ENCODE measurements at regions not wholly inside any gene's neighbourhood (a gene's known extent, or its start where the extent isn't known, plus 50 kb on each side); places are given as distances from the start of the nearest gene placed in this dataset.
"Not testable (repeated sequence)": the region's sequence is repeated elsewhere in the genome, so short reads cannot be mapped to it uniquely, and the experiment has no call there.

DNA sequence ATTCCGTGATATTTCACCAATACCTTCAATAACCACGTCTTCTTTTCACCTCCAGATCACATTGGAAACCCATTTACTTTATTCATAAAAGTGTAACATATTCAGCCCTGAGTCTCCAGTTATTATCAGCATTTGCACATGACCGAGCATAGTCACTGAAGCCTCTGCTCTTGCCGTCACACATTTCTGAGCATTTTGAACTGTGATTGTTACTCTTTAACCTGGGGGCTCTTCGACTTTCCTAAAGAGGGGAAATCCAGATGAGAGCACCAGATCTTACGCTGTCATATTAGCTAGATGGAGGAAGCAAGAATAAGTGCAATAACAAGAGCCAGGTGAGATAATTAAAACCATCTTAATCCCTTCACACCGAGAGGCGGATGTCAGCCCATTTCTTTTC, 260.0 kb upstream of the NRP1 start:
- Histone ChIP-seq H3K36me3 (ENCODE audit: low read depth, missing control alignments) (no peaks in the 10 kb centered on the region), H3K9me3 (no peaks in the 10 kb centered on the region), H3K4me3 (no peak overlapping the region), H3K4me1 (no peaks in the 10 kb centered on the region), H3K27me3 (no peaks in the 10 kb centered on the region), H3K27ac (no peak overlapping the region)
- WGBS, 2 donors = 85 to 92% methylated on average over 8 of the region's 8 CpGs
- intact Hi-C loops (cut with DNase I; ENCODE audit: low total_unique reads) = no loop called here
- no peak for DNase-seq
- TF ChIP-seq POLR2A (IDR thresholded peaks at IDR 0.05) = no peak
- TF ChIP-seq, protein P1, sequence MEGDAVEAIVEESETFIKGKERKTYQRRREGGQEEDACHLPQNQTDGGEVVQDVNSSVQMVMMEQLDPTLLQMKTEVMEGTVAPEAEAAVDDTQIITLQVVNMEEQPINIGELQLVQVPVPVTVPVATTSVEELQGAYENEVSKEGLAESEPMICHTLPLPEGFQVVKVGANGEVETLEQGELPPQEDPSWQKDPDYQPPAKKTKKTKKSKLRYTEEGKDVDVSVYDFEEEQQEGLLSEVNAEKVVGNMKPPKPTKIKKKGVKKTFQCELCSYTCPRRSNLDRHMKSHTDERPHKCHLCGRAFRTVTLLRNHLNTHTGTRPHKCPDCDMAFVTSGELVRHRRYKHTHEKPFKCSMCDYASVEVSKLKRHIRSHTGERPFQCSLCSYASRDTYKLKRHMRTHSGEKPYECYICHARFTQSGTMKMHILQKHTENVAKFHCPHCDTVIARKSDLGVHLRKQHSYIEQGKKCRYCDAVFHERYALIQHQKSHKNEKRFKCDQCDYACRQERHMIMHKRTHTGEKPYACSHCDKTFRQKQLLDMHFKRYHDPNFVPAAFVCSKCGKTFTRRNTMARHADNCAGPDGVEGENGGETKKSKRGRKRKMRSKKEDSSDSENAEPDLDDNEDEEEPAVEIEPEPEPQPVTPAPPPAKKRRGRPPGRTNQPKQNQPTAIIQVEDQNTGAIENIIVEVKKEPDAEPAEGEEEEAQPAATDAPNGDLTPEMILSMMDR (IDR thresholded peaks at IDR 0.05) = no peak

DNA sequence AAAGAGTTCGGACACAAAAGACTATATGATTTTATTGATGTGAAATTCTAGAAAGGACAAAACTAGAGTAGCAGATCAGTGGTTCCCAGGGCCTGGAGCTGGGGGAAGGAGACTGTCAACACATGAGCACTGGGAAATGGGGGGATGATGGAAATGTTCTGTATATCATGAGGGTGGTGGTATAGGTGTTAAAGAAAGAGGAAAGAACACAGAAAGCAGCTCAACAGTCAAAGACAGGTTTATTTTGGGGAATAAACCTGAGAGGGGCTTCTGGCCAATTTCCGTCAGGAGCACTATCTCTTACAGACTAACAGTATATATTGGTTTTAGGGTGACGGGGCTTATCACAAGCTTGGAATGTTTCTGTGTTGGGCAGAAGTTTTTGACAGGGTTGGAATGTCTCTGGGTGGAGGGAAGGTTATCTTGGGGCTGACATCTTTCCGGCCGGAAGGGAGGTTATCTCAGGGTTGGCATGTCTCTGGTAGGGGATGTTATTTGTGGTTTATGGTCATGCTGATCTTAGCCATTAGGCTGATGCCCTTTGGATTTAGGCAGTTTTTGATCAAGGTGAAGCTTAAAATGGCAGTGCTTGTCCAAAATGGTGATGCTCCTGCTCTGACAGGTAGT, 254.6 kb upstream of the NRP1 start:
- Histone ChIP-seq H3K27ac (no peak overlapping the region), H3K4me3 (no peak overlapping the region), H3K36me3 (ENCODE audit: low read depth, missing control alignments) (no peaks in the 10 kb centered on the region), H3K4me1 (no peaks in the 10 kb centered on the region), H3K9me3 (no peaks in the 10 kb centered on the region), H3K27me3 (no peaks in the 10 kb centered on the region)
- no peak for TF ChIP-seq POLR2A (IDR thresholded peaks at IDR 0.05)
- TF ChIP-seq, protein P1 (IDR thresholded peaks at IDR 0.05) = no peak
- 81 to 89% methylated on average over 5 of the region's 5 CpGs for WGBS, 2 donors
- DNase-seq = no peak
- intact Hi-C loops (cut with DNase I; ENCODE audit: low total_unique reads) = no loop called here

DNA sequence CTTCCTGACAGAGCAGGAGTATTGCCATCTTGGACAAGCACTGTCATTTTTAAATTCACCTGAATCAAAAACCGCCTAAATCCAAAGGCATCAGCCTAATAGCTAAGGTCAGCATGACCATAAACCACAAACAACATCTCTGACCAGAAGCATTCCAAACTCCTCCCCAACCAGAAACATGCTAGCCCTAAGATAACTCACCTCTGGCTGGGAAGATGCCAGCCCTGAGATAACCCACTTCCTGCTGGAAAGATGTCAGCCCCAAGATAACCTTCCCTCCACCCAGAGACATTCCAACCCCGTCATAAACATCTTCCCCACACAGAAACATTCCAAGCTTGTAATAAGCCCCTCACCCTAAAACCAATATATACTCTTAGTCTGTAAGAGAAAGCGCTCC, 250.1 kb upstream of the NRP1 start:
- H3K27ac ChIP-seq; intact Hi-C loops (cut with DNase I; ENCODE audit: low total_unique reads); DNase-seq; H3K36me3 ChIP-seq (ENCODE audit: low read depth, missing control alignments); H3K9me3 ChIP-seq; H3K4me3 ChIP-seq; H3K4me1 ChIP-seq; H3K27me3 ChIP-seq: not testable (repeated sequence)
- WGBS, 2 donors = 80 to 88% methylated on average over 3 of the region's 3 CpGs

DNA sequence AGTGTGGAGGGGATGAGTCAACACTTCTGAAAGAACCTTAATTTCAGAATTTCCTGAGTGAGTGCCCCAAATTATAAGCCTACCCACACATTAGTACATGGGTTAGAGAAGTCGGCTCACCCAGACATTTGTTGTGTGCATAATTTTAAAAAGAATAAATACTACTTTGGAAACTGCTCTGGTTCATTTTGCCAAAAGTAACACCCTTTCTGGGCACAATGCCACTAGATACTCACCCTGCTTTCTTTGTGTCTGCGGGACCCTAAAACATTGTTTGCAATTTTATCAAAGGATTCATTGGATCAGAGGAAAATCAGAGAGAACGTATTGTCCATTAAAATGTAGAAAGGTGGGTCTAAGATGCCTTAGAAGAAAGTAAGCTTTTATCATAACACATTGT, 245.5 kb upstream of the NRP1 start:
- intact Hi-C loops (cut with DNase I; ENCODE audit: low total_unique reads) = no loop called here
- no peak for TF ChIP-seq POLR2A (IDR thresholded peaks at IDR 0.05)
- TF ChIP-seq, protein P1 (IDR thresholded peaks at IDR 0.05) = no peak
- H3K36me3 ChIP-seq (ENCODE audit: low read depth, missing control alignments) = no peaks in the 10 kb centered on the region
- no peak overlapping the region for H3K27ac ChIP-seq
- H3K4me1 ChIP-seq = no peaks in the 10 kb centered on the region
- H3K9me3 ChIP-seq = no peaks in the 10 kb centered on the region
- 63 to 65% methylated on average over 3 of the region's 3 CpGs for WGBS, 2 donors
- no peak overlapping the region for H3K4me3 ChIP-seq
- no peaks in the 10 kb centered on the region for H3K27me3 ChIP-seq
- no peak for DNase-seq

DNA sequence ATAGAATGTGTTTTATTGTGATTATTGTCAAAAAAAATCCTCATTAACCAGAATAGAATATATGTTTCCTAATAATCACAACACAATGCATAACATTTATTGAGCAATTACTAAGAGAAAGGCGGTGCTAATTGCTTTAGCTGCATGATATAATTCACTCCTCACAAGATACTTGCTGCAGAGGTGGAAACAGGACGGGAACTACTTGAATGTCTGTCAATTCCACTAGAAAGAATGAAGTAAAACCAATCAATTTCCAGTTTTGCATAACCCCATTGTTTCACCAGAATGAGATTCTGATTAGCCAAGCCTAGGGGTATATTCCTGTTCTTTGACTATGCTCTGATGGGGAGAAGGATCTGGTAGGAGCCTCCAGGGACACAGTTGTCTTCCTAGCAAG, 239.1 kb upstream of the NRP1 start:
- H3K4me1 ChIP-seq = no peaks in the 10 kb centered on the region
- no peak overlapping the region for H3K4me3 ChIP-seq
- H3K27ac ChIP-seq = no peak overlapping the region
- intact Hi-C loops (cut with DNase I; ENCODE audit: low total_unique reads) = no loop called here
- no peaks in the 10 kb centered on the region for H3K9me3 ChIP-seq
- no peak for DNase-seq
- no peaks in the 10 kb centered on the region for H3K27me3 ChIP-seq
- TF ChIP-seq POLR2A (IDR thresholded peaks at IDR 0.05) = no peak
- TF ChIP-seq, protein P1 (IDR thresholded peaks at IDR 0.05) = no peak
- no peaks in the 10 kb centered on the region for H3K36me3 ChIP-seq (ENCODE audit: low read depth, missing control alignments)
- 87 to 92% methylated on average over 2 of the region's 2 CpGs for WGBS, 2 donors
